ENCODE measurements at regions not wholly inside any gene's neighbourhood (a gene's known extent, or its start where the extent isn't known, plus 50 kb on each side); places are given as distances from the start of the nearest gene placed in this dataset.

DNA sequence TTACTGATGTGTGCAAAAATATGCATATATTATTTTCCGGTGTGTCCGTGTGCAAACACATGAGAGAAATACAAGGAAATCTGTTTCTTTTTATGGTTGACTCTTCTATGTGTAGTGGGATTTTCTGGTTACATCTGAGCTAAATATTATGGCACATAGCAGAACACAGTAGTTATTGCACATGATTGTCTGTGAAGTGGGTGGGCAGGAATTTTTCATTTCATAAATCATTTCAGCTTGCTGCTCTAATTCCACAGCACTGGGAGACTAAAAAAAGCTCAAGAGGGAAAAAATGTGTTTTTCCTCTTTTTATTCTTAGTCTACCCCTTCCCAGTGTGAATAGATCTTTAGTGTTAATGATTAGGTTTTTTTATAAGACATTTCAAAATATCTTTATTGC lies 197.9 kb downstream of the MBL2 start:
- TF ChIP-seq POLR2A (IDR thresholded peaks at IDR 0.05) = no peak
- TF ChIP-seq, protein P1, sequence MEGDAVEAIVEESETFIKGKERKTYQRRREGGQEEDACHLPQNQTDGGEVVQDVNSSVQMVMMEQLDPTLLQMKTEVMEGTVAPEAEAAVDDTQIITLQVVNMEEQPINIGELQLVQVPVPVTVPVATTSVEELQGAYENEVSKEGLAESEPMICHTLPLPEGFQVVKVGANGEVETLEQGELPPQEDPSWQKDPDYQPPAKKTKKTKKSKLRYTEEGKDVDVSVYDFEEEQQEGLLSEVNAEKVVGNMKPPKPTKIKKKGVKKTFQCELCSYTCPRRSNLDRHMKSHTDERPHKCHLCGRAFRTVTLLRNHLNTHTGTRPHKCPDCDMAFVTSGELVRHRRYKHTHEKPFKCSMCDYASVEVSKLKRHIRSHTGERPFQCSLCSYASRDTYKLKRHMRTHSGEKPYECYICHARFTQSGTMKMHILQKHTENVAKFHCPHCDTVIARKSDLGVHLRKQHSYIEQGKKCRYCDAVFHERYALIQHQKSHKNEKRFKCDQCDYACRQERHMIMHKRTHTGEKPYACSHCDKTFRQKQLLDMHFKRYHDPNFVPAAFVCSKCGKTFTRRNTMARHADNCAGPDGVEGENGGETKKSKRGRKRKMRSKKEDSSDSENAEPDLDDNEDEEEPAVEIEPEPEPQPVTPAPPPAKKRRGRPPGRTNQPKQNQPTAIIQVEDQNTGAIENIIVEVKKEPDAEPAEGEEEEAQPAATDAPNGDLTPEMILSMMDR (IDR thresholded peaks at IDR 0.05) = no peak
